ENCODE measurements at regions not wholly inside any gene's neighbourhood (a gene's known extent, or its start where the extent isn't known, plus 50 kb on each side); places are given as distances from the start of the nearest gene placed in this dataset.

DNA sequence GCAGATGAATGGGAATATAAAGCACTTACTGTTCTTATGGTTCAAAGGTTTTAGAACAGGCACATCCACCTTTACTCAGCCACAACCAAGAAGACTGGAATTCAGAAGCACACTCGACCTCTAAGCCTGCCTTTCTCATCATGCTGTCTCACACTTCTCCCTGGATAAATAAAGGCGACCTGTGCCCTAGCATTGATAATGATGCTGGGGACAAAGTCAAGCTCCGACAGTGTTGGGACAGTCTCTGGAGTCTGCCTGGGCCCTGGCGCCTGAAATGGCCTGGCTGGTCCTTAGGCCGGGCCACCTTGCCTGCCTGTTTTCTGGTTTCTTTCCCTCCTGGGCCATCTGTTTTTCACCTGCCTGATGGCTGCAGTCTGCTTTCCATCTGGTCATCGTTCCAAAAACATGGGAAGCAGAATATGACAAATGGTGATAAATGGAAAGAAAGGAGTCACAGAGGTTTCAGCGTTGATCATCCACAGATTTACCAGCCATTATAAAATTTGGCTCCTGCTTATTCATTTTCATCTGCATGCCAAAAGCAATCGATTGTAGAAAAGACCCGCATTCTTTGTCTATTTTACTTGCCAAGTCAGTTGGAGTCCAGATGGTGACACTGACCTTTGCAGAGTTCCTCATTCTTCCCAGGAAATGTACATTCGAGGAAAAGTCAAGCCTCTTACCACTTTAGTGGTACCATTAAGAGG lies 91.2 kb upstream of the KCNJ15 start:
- no peak for FAIRE-seq

DNA sequence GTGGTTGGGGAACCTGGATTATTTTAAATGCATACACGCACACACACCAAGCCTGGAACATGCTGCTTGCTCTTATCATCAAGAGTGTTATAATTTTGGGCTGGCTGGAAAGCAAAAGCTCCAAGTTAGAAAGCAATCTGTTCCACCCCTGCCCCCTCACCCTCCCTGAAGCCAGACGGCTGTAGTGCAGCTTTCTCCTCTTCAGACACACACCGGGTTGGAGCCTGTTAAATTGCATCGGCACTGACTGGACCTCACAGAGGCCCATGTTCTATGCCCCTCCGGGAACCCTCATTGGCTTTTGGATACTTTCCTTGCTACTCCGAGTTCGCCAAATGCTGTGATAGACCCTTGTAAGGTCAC lies 90.6 kb upstream of the KCNJ15 start:
- no peak for FAIRE-seq

DNA sequence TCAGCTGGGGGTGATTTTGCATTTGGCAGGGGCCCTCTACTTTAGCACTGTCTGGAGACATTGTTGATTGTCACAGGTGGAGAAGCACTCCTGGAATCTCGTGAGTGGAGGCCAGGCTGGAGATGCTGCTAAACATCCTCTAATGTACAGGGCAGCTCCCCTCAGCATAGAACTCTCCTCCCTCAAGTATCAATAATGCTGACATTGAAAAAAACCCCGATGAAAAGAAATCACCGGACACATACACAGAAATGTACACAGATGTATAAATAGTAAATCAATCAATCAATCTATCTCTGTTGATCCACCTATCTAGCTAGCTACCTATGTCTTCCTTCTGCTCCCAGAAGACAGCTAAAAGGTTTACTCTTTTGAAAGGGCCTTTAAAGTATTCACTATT lies 89.4 kb upstream of the KCNJ15 start:
- no peak for FAIRE-seq

DNA sequence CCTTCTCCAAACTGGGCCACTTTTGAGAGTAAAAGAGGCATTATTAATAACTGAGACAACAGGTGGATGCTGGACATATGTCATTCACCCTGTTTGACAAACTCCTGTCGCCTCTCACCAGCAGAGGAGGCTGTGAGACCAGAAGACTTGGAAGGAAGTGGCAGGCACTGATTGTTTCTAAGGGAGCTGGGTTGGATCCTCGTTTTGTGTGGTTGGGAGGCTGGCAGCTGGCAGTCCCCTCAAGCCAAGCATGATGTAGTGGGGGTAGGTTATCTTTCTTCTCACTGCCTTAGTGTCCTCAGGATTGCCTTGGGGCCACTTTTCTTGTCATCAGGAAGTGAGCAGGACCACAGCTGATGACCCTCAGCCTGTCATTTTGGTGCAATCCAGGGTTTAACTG lies 86.5 kb upstream of the KCNJ15 start:
- no peak for FAIRE-seq

DNA sequence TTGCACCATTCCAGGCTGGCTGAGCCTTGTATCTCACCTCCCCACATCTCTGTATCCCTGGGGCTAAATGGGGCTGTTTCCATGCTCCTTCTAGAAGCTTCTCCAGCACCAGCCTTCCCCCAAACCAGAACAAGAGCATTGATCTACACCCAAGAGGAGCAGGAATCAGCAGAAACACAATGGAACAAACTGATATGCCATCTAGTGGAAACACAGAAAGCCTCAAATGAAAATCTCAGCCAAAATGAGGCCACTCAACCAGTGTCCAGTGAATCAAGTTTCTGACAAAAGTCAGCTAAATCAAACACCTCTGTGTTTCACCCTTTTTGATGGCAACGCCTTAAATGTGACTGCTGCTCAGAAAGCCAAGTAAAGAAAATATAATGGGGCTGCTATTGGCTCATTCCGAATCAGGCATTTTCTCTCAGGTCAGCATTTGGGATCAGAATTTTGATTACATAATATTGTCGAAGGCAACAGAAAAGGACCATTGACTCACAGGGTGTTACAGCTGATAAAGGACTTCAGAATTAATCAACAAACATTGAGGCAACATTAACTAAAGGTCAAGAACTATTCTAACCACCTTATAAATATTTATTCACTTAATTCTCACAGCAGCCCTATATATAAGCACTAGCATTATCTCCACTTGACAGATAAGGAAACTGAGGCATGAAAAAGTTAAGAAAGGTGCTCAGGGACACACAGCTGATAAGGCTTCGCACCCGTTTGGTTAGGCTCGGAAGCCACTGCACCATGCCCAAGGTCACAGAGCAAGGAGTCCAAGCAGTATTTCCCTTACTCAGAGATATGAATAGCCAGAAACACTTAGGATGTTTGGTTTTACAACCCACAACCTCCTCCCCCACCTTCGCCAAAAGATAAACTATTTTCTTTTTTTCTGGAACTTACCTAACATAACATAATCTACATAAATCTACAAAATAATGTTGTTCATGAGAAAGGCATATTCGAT lies 85.8 kb upstream of the KCNJ15 start:
- FAIRE-seq = no peak

DNA sequence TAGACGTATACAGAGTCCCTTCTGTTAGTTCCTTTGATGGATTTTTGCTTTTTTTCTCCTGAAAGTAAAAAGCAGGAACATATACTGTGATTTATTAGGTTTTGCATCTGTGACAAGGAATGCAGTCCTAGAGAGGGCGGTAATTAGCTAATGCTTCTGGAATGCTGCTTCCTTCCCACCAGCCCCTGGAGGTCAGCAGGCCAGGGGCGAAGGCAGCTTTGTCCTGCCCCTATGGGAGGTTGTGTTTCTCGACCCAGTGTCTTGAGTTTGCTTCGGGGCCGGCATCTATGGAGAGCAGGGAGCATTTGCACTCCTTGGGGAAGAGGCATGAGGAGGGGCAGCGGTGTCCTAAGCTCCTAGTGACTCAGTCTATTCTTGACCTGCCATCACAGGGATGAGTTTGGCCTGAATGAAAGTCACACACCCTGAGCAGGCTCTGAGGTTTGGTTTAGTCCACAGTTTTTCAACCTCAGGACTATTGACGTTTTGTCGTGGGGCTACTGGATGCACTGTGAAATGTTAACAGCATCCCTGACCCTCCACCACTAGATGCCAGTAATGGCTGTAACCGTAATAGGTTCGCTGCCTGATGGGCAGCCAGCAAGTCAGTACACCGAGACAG lies 85.0 kb upstream of the KCNJ15 start:
- no peak for FAIRE-seq

- FAIRE-seq = no peak
These were observed 83.3 kb upstream of the KCNJ15 start for GRCh38 chr21:38173276-38174035.

- no peak for FAIRE-seq
These were observed 81.5 kb upstream of the KCNJ15 start for GRCh38 chr21:38175306-38175705.

DNA sequence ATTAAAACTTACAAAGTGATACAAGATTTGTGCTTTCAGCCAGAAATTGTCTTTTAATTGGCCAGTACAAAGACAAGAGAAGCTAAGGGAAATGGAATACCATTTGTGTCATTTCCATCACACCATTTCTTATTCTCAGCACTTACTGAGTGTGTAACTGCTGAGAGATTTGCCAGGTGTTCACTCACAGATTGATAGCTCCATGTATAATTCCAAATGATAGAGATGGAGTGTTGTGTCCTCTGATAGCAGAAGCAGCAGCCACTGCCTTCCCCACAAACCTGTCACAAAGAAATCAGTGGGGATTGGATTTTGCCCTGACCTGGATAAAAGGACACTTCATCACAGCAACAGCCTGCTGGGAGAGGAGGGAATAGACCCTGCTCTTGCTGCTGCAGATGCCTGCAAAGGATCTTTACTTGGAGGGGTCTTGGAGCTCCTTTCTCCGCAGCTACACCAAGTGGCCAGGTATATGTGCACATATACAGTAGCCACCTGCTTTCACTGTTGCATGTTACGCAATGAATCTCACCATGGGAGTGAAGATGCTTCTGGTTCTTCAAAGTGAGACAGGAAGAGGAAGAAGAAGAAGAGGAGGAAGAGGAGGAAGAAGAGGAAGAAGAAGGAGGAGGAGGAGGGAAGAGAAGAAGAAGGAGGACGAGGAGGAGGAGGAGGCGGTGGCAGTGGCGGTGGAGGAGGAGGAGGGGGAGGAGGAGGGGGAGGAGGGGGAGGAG lies 78.7 kb upstream of the KCNJ15 start:
- FAIRE-seq = no peak

- FAIRE-seq = no peak
These were observed 77.9 kb upstream of the KCNJ15 start for GRCh38 chr21:38178653-38179470.

- FAIRE-seq = no peak
These were observed 77.3 kb upstream of the KCNJ15 start for GRCh38 chr21:38179511-38179910.

DNA sequence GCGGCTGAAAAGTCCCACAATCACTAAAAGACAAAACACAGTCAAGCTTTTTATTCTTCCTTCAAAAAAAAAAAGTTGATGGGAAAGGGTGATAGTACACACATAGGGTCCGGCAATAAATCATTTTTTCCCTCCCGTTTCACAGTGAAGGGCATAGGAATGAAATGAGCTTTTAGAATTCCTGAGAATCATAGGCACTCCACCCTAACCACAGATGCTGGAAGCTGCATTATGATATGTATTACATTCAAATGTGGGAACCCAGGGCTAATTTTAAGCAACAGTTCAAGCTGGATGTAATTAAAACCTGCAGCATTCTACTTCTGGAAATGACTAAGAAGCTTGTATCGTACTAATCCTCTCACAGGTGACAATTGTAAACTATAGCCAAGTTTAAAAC lies 75.7 kb upstream of the KCNJ15 start:
- FAIRE-seq = no peak

DNA sequence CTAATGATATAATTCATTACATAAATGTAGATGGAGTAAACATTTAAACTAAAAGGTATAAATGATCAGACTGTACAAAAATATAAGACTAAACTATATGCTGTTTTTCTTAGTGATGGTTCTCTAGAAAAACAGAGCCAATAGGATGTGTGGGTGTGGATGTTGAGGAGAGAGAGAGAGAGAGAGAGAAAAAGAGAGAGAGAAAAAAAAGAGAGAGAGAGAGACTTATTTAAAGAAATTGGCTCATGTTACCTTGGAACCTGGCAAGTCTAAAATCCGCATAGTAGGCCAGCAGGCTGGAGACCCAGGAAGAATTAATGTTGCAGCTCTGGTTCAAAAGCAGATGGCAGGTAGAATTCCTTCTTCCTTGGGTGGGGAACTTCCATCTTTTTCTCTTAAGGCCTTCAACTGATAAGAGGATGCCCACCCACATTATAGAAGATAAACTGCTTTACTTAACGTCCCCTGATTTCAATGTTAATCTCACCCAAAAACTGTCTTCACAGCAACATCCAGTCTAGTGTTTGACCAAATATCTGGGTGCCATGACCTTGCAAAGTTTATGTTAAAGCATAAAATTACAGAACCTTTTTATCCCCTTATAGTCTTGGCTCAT lies 74.3 kb upstream of the KCNJ15 start:
- FAIRE-seq = no peak

DNA sequence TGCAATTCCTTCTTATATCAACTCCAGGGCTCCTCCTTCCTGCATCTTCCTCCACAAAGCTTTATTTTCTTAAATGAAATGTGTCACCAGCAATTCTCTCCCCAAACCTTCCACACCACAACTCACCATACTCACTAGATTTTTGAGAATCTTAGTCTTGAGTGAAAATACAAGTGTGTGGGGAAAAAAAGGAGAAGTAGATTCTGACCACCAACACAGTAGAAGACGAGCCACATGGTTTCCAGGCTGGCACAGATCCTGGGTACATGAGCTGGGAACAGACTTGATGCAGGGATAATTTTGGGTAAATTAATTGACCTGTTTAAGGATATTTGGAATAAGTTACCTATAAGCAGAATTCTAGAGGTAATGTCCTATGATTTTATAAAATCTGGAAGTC lies 72.8 kb upstream of the KCNJ15 start:
- no peak for FAIRE-seq

GRCh38 chr21:38186661-38187270 lies 70.0 kb upstream of the KCNJ15 start:
- FAIRE-seq = no peak

GRCh38 chr21:38188037-38188436 lies 68.8 kb upstream of the KCNJ15 start:
- FAIRE-seq = no peak

- no peak for FAIRE-seq
These were observed 60.8 kb upstream of the KCNJ15 start for GRCh38 chr21:38196036-38196435.

DNA sequence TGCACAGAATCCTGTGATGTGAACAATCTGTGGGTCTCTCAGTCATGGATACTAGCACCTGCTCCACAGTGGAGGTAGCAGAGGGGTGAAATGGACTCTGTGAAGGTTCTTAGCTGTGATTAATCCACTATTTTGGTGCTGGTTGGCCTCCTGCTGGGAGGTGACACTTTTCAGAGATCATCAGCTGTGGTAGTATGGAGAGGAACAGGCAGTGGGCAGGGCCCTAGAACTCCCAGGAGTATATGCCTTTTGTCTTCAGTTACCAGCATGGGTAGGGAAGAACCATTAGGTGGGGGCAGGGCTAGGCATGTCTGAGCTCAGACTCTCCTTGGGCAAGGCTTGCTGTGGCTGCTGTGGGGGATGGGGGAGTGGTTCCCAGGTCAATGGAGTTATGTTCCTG lies 54.0 kb upstream of the KCNJ15 start:
- FAIRE-seq = no peak

DNA sequence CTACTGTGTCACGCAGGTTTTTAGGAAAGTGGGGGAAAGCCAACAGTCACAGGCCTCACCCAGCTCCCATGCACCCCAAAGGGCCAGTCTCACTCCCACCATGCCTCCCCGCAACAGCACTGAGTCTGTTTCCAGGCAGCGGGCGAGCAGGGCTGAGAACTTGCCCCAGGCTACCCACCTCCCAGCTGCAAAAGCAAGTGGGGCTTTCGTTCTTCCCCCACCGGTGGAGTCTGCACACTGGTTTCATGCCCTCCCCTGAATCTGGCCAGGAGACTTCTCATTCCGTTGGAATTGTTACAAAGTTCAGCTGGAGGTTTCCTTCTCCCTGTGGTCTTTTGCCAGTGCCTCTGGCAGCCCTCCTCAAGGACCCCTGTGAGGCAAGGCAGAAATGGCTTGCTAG lies 53.6 kb upstream of the KCNJ15 start:
- FAIRE-seq = no peak

GRCh38 chr21:38205940-38206339 lies 50.9 kb upstream of the KCNJ15 start:
- no peak for FAIRE-seq

GRCh38 chr21:38206646-38207045 lies 50.1 kb upstream of the KCNJ15 start:
- no peak for FAIRE-seq
